Spleen (tissue), 11 donors: ENCODE measurements at regions not wholly inside any gene's neighbourhood (a gene's known extent, or its start where the extent isn't known, plus 50 kb on each side); places are given as distances from the start of the nearest gene placed in this dataset.

Experiments
- DNase-seq: peaks from one replicate; pipeline ENCODE4 v3.0.0-alpha.2; 2020
- H3K27ac ChIP-seq, 8 donors: fragments of 200-600 bp; sonication (generic) in 7 of 8; 1 replicate in 4 of 8; 2 replicates in 4 of 8; pipeline versions ENCODE4 v1.5.0 to v1.8.0; 2016 to 2021; ENCODE audit warnings: inconsistent platforms in 4 of 8, mild to moderate bottlenecking in 4 of 8, moderate library complexity in 1 of 8
- H3K27me3 ChIP-seq, 7 donors: fragments of 200-600 bp; sonication (generic) in 6 of 7; replicated peaks in 1 of 7; 1 replicate in 4 of 7; 2 replicates in 3 of 7; pipeline versions ENCODE4 v1.5.0 to v1.8.0; 2016 to 2021; ENCODE audit warnings: inconsistent platforms in 3 of 7, mild to moderate bottlenecking in 1 of 7
- H3K36me3 ChIP-seq, 6 donors: fragments of 200-600 bp; sonication (generic) in 5 of 6; 1 replicate in 4 of 6; 2 replicates in 2 of 6; pipeline versions ENCODE4 v1.5.0 to v1.8.0; 2016 to 2021; ENCODE audit warnings: inconsistent platforms in 2 of 6
- H3K4me1 ChIP-seq, 6 donors: fragments of 200-600 bp; sonication (generic) in 5 of 6; 1 replicate in 3 of 6; 2 replicates in 3 of 6; pipeline versions ENCODE4 v1.5.0 to v1.8.0; 2016 to 2021; ENCODE audit warnings: inconsistent platforms in 3 of 6
- H3K4me3 ChIP-seq, 8 donors: fragments of 200-600 bp; sonication (generic) in 7 of 8; 1 replicate in 4 of 8; 2 replicates in 4 of 8; pipeline versions ENCODE4 v1.5.0 to v1.8.0; 2016 to 2021; ENCODE audit warnings: inconsistent platforms in 4 of 8, mild to moderate bottlenecking in 4 of 8, moderate library complexity in 2 of 8
- H3K9me3 ChIP-seq, 8 donors: fragments of 200-600 bp; sonication (generic) in 7 of 8; 1 replicate in 4 of 8; 2 replicates in 4 of 8; pipeline versions ENCODE4 v1.5.0 to v1.8.0; 2016 to 2021; ENCODE audit warnings: inconsistent platforms in 4 of 8
- POLR2A ChIP-seq, 3 donors: fragments of 450-650 bp; IDR thresholded peaks; one replicate each; pipeline ENCODE4 v1.5.1; 2017; ENCODE audit warnings: antibody characterized with exemption in 3 of 3, mild to moderate bottlenecking in 1 of 3
- POLR2AphosphoS5 ChIP-seq, 3 donors: sonication (generic); formaldehyde crosslinking; IDR thresholded peaks; one replicate each; pipeline ENCODE4 v1.5.1; 2017; ENCODE audit warnings: antibody characterized with exemption in 3 of 3
- WGBS, 5 donors: extraction: QIAGEN DNeasy Blood & Tissue Kit in 3 of 5; methylation state at CpG; one replicate each; pipeline versions ENCODE4 v1.1.5 to v1.1.7; 2013 to 2018; 5-methylcytosine and 5-hydroxymethylcytosine counted together
- intact Hi-C: fragments of 100-400 bp; cut with DNase I; formaldehyde crosslinking; loops from one replicate; pipeline ENCODE4 v1.15.0; 2023; ENCODE audit warnings: low total_unique reads
- TF ChIP-seq, protein P1 (sequence below), 11 experiments: fragments of 200-600 bp in 7 of 11; fragments of 450-650 bp in 4 of 11; sonication (generic) in 4 of 11; IDR thresholded peaks in 8 of 11; conservative IDR thresholded peaks in 3 of 11; 1 replicate in 7 of 11; 2 replicates in 4 of 11; pipeline versions ENCODE4 v1.4.0 to v1.8.0; 2016 to 2021; ENCODE audit warnings: antibody characterized with exemption in 11 of 11, inconsistent platforms in 4 of 11, mild to moderate bottlenecking in 1 of 11
- donor health status: healthy with polysubstance abuse.
- donor health status: DM: no; HTN: no; CAD: no; lungs with moderate emphysema.
- donor health status: DM: no; HTN: no; CAD: no.
- donor health status: Bipolar disorder and iron deficiency.
- donor health status: healthy.
- donor health status: DM: no; HTN: no; CAD: no.
- donor health status: DM: yes; HTN: yes; CAD: no.

DNA sequence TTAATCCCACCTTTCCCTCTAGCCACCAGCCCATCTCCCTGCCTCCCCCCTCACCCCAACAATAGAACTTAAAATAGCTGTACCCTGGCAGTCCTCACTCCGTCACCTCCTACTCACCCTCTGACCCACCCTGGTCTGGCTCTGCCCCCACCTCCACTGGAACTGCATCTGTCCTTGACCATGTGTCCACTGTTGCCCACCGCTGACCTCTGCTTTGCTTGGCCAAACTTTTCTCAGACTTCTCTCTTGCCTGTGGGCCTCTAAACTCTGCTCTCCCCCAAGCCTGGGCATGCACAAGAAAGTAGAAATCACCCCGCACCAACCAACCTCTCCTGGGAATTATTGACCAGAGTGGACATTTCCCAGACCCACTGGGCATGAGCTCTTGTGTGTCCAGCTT, 169.8 kb downstream of the WSCD1 start:
- intact Hi-C loops = no loop called here
- DNase-seq = peak; percentile 30
- TF ChIP-seq, protein P1, sequence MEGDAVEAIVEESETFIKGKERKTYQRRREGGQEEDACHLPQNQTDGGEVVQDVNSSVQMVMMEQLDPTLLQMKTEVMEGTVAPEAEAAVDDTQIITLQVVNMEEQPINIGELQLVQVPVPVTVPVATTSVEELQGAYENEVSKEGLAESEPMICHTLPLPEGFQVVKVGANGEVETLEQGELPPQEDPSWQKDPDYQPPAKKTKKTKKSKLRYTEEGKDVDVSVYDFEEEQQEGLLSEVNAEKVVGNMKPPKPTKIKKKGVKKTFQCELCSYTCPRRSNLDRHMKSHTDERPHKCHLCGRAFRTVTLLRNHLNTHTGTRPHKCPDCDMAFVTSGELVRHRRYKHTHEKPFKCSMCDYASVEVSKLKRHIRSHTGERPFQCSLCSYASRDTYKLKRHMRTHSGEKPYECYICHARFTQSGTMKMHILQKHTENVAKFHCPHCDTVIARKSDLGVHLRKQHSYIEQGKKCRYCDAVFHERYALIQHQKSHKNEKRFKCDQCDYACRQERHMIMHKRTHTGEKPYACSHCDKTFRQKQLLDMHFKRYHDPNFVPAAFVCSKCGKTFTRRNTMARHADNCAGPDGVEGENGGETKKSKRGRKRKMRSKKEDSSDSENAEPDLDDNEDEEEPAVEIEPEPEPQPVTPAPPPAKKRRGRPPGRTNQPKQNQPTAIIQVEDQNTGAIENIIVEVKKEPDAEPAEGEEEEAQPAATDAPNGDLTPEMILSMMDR (IDR thresholded peaks at IDR 0.05 in 8 of 11, conservative IDR thresholded peaks at IDR 0.05 in 3 of 11) = no peak
- TF ChIP-seq POLR2A (IDR thresholded peaks at IDR 0.05) (no peak), POLR2AphosphoS5 (IDR thresholded peaks at IDR 0.05) (no peak)
- H3K9me3 ChIP-seq = no peaks in the 10 kb centered on the region
- no peak overlapping the region for H3K4me3 ChIP-seq
- H3K27ac ChIP-seq = no peak overlapping the region
- 81 to 90% (median 83%) methylated on average over 3 of the region's 3 CpGs for WGBS, 5 donors
- peaks cover 0 to 60% (median 0%) of the 10 kb centered on the region in 7 donors for H3K27me3 ChIP-seq
- no peaks in the 10 kb centered on the region for H3K4me1 ChIP-seq
- no peaks in the 10 kb centered on the region for H3K36me3 ChIP-seq

DNA sequence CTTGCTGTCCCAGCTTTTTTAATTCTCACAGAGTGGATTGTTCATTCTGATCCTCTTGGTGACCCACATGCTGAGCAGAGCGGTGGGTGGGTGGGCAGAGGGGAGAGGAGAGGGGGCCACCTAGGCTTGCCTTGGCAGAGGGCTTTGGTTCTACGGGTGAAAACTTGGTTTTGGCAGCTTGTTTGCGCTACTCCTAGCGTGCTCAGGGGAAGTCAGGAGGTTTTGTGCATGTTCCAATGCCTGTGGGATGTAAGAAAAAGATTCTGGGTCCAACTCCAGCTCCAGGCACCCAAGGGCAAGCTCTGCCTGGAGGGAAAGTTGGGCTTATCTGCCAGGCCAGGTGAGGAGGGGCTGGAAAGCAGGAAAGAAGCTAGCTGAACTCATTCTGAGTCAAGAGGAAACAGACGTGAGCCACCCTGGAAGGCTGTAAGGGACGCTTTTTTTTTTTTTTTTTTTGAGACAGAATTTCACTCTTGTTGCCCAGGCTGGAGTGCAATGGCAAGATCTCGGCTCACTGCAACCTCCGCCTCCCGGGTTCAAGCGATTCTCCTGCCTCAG, 169.1 kb downstream of the WSCD1 start:
- no peaks in the 10 kb centered on the region for H3K36me3 ChIP-seq
- WGBS, 5 donors = 55 to 61% (median 60%) methylated on average over 10 of the region's 10 CpGs
- no peak overlapping the region for H3K27ac ChIP-seq
- no peaks in the 10 kb centered on the region for H3K4me1 ChIP-seq
- DNase-seq = peak; percentile 9
- intact Hi-C loops = no loop called here
- H3K27me3 ChIP-seq = peaks cover 0 to 58% (median 0%) of the 10 kb centered on the region in 7 donors
- TF ChIP-seq, protein P1 (IDR thresholded peaks at IDR 0.05 in 8 of 11, conservative IDR thresholded peaks at IDR 0.05 in 3 of 11) = no peak
- TF ChIP-seq POLR2AphosphoS5 (IDR thresholded peaks at IDR 0.05) (no peak), POLR2A (IDR thresholded peaks at IDR 0.05) (no peak)
- no peak overlapping the region for H3K4me3 ChIP-seq
- no peaks in the 10 kb centered on the region for H3K9me3 ChIP-seq

DNA sequence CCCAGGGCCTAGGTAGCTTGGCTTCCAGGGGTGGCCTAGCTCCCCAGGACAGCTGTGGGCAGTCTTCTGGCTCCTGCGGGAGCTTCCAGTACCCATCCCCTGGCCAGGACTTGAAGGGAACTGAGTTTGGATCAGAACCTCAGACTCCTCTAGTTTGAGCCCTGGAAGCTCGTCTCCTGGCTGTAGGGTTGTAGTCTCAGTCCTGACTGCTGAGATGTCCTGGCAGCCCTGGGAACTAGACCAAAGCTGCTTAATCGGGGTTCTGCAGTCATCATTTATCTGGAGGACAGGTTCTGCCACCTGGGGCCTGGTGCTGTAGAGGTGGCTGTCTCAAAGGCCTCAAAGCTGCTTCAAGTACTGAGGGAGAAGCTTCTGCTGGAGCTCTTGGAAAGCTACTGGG, 163.7 kb downstream of the WSCD1 start:
- DNase-seq = peak; percentile 25
- peaks cover 0 to 8% (median 0%) of the 10 kb centered on the region in 7 donors for H3K27me3 ChIP-seq
- no peak overlapping the region for H3K27ac ChIP-seq
- WGBS, 5 donors = 67 to 100% (median 89%) methylated on average over 1 to 3 of the region's 3 CpGs
- no peaks in the 10 kb centered on the region for H3K36me3 ChIP-seq
- no peaks in the 10 kb centered on the region for H3K9me3 ChIP-seq
- intact Hi-C loops = no loop called here
- no peaks in the 10 kb centered on the region for H3K4me1 ChIP-seq
- H3K4me3 ChIP-seq = no peak overlapping the region
- TF ChIP-seq, protein P1 (IDR thresholded peaks at IDR 0.05 in 8 of 11, conservative IDR thresholded peaks at IDR 0.05 in 3 of 11) = no peak
- no peak for TF ChIP-seq POLR2A (IDR thresholded peaks at IDR 0.05)
- no peak for TF ChIP-seq POLR2AphosphoS5 (IDR thresholded peaks at IDR 0.05)

DNA sequence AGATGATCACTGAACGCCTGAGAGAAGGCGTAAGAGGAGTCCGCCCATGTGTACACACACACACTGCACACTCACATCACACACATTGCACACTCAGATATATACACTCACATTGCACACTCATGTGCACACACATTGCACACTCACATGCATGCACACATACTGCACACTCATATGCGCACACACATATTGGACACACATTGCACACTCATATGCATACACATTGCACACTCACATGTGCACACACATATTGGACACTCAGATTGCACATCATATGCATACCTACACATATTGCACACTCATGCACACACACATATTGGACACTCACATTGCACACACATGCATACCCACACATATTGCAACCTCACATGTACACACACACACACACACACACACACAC, 163.2 kb downstream of the WSCD1 start:
- no peaks in the 10 kb centered on the region for H3K36me3 ChIP-seq
- H3K9me3 ChIP-seq = no peaks in the 10 kb centered on the region
- no peak overlapping the region for H3K4me3 ChIP-seq
- no peak overlapping the region for H3K27ac ChIP-seq
- peak; percentile 6 for DNase-seq
- 66 to 98% (median 78%) methylated on average over 4 of the region's 4 CpGs for WGBS, 5 donors
- TF ChIP-seq, protein P1 (IDR thresholded peaks at IDR 0.05 in 8 of 11, conservative IDR thresholded peaks at IDR 0.05 in 3 of 11) = no peak
- TF ChIP-seq POLR2AphosphoS5 (IDR thresholded peaks at IDR 0.05) (no peak), POLR2A (IDR thresholded peaks at IDR 0.05) (no peak)
- no peaks in the 10 kb centered on the region for H3K4me1 ChIP-seq
- intact Hi-C loops = no loop called here
- H3K27me3 ChIP-seq = peaks cover 0 to 3% (median 0%) of the 10 kb centered on the region in 7 donors
